H9 (cell line): ENCODE measurements at regions not wholly inside any gene's neighbourhood (a gene's known extent, or its start where the extent isn't known, plus 50 kb on each side); places are given as distances from the start of the nearest gene placed in this dataset.

Experiments used
- DNase-seq: peaks from one replicate; pipeline ENCODE4 v3.0.0-alpha.2; 2017
- H2AFZ ChIP-seq: one replicate; pipeline ENCODE4 v1.6.1; 2013; ENCODE audit warnings: mild to moderate bottlenecking, low read length, control low read depth, moderate library complexity
- H2AK5ac ChIP-seq: 2 replicates; pipeline ENCODE4 v1.6.1; 2013; ENCODE audit warnings: low read length, control low read depth, mixed read lengths; ENCODE audit not compliant: insufficient read length
- H2BK120ac ChIP-seq: one replicate; pipeline ENCODE4 v1.6.1; 2013; ENCODE audit warnings: low read depth, mild to moderate bottlenecking, low read length, control low read depth, inconsistent platforms; ENCODE audit not compliant: poor library complexity, severe bottlenecking
- H2BK12ac ChIP-seq: 2 replicates; pipeline ENCODE4 v1.6.1; 2013; ENCODE audit warnings: low read length, control low read depth, mixed read lengths, low read depth; ENCODE audit not compliant: insufficient read length
- H2BK15ac ChIP-seq: 2 replicates; pipeline ENCODE4 v1.6.1; 2013; ENCODE audit warnings: low read depth, low read length, control low read depth
- H2BK20ac ChIP-seq: one replicate; pipeline ENCODE4 v1.6.1; 2013; ENCODE audit warnings: low read depth, mild to moderate bottlenecking, low read length, control low read depth, inconsistent platforms; ENCODE audit not compliant: poor library complexity, severe bottlenecking
- H2BK5ac ChIP-seq: 2 replicates; pipeline ENCODE4 v1.6.1; 2013; ENCODE audit warnings: low read length, control low read depth, mixed read lengths; ENCODE audit not compliant: insufficient read length
- H3K14ac ChIP-seq: 2 replicates; pipeline ENCODE4 v1.6.1; 2013; ENCODE audit warnings: low read length, control low read depth; ENCODE audit not compliant: insufficient read depth
- H3K18ac ChIP-seq: 2 replicates; pipeline ENCODE4 v1.6.1; 2013; ENCODE audit warnings: low read depth, mild to moderate bottlenecking, mixed read lengths, low read length, control low read depth; ENCODE audit not compliant: insufficient read length
- H3K23ac ChIP-seq: 2 replicates; pipeline ENCODE4 v1.6.1; 2013; ENCODE audit warnings: low read length, control low read depth, mixed read lengths, low read depth; ENCODE audit not compliant: insufficient read length
- H3K23me2 ChIP-seq: 2 replicates; pipeline ENCODE4 v1.6.1; 2013; ENCODE audit warnings: low read depth, mild to moderate bottlenecking, mixed read lengths, low read length, control low read depth; ENCODE audit not compliant: insufficient read length, poor library complexity, severe bottlenecking
- H3K27ac ChIP-seq: 2 replicates; pipeline ENCODE4 v1.5.1; 2013; ENCODE audit warnings: low read length, control low read depth, mixed read lengths, low read depth; ENCODE audit not compliant: insufficient read length
- H3K27me3 ChIP-seq: 2 replicates; pipeline ENCODE4 v1.6.1; 2013; ENCODE audit warnings: low read length, control low read depth, inconsistent platforms; ENCODE audit not compliant: insufficient read depth
- H3K4ac ChIP-seq: 2 replicates; pipeline ENCODE4 v1.6.1; 2013; ENCODE audit warnings: low read depth, mild to moderate bottlenecking, control low read depth, inconsistent platforms, low read length, moderate library complexity
- H3K4me1 ChIP-seq: 2 replicates; pipeline ENCODE4 v1.6.1; 2013; ENCODE audit warnings: low read length, control low read depth, inconsistent platforms; ENCODE audit not compliant: insufficient read depth
- H3K4me2 ChIP-seq: 2 replicates; pipeline ENCODE4 v1.6.1; 2013; ENCODE audit warnings: low read length, control low read depth, mixed read lengths; ENCODE audit not compliant: insufficient read length, insufficient read depth
- H3K56ac ChIP-seq: 2 replicates; pipeline ENCODE4 v1.6.1; 2013; ENCODE audit warnings: low read depth, mild to moderate bottlenecking, mixed read lengths, low read length, control low read depth; ENCODE audit not compliant: insufficient read length
- H3K79me1 ChIP-seq: 2 replicates; pipeline ENCODE4 v1.6.1; 2013; ENCODE audit warnings: low read depth, mild to moderate bottlenecking, moderate library complexity, low read length, control low read depth, inconsistent platforms; ENCODE audit not compliant: insufficient read depth, poor library complexity, severe bottlenecking
- H3K79me2 ChIP-seq: 2 replicates; pipeline ENCODE4 v1.6.1; 2013; ENCODE audit warnings: low read length, control low read depth, inconsistent platforms; ENCODE audit not compliant: insufficient read depth
- H3K9ac ChIP-seq: 2 replicates; pipeline ENCODE4 v1.6.1; 2013; ENCODE audit warnings: low read length, control low read depth, mixed read lengths; ENCODE audit not compliant: insufficient read length; ENCODE audit errors: extremely low read depth
- H3K9me3 ChIP-seq: one replicate; pipeline ENCODE4 v1.6.1; 2013; ENCODE audit warnings: low read depth, low read length, inconsistent platforms; ENCODE audit not compliant: control insufficient read depth
- H3T11ph ChIP-seq: one replicate; pipeline ENCODE4 v1.6.1; 2013; ENCODE audit warnings: mild to moderate bottlenecking, low read length, control low read depth, inconsistent platforms
- H4K20me1 ChIP-seq: one replicate; pipeline ENCODE4 v1.6.1; 2013; ENCODE audit not compliant: control insufficient read depth, insufficient read length, insufficient read depth
- H4K5ac ChIP-seq: 2 replicates; pipeline ENCODE4 v1.6.1; 2013; ENCODE audit warnings: low read depth, mild to moderate bottlenecking, mixed read lengths, low read length, control low read depth; ENCODE audit not compliant: insufficient read length
- H4K8ac ChIP-seq: replicated peaks from 2 replicates; pipeline ENCODE4 v1.6.1; 2013; ENCODE audit warnings: low read length, control low read depth, mixed read lengths, low read depth; ENCODE audit not compliant: insufficient read length
- H4K91ac ChIP-seq: 2 replicates; pipeline ENCODE4 v1.6.1; 2013; ENCODE audit warnings: low read depth, mild to moderate bottlenecking, moderate library complexity, mixed read lengths, low read length, control low read depth; ENCODE audit not compliant: insufficient read length
- H3K27ac Mint-ChIP-seq, 3 experiments: 2 replicates in 2 of 3; 3 replicates in 1 of 3; pipeline ENCODE4 v1.8.0; 2020 to 2021; ENCODE audit warnings: mixed read lengths in 3 of 3, mild to moderate bottlenecking in 1 of 3, moderate library complexity in 1 of 3
- H3K27me3 Mint-ChIP-seq: 2 replicates; pipeline ENCODE4 v1.8.0; 2021; ENCODE audit warnings: low read depth, mild to moderate bottlenecking, moderate library complexity, mixed read lengths
- H3K36me3 Mint-ChIP-seq, 3 experiments: 2 replicates in 2 of 3; 3 replicates in 1 of 3; pipeline ENCODE4 v1.8.0; 2020 to 2021; ENCODE audit warnings: low read depth in 3 of 3, mixed read lengths in 3 of 3; ENCODE audit not compliant: insufficient read depth in 1 of 3
- H3K4me1 Mint-ChIP-seq, 2 experiments: 2 replicates each; pipeline ENCODE4 v1.8.0; 2020; ENCODE audit warnings: mixed read lengths in 2 of 2
- H3K4me3 Mint-ChIP-seq, 2 experiments: 2 replicates in 1 of 2; 3 replicates in 1 of 2; pipeline ENCODE4 v1.8.0; 2020 to 2021; ENCODE audit warnings: mild to moderate bottlenecking in 2 of 2, mixed read lengths in 2 of 2, moderate library complexity in 1 of 2
- H3K9me3 Mint-ChIP-seq, 2 experiments: 2 replicates in 1 of 2; 3 replicates in 1 of 2; pipeline ENCODE4 v1.8.0; 2020; ENCODE audit warnings: mild to moderate bottlenecking in 2 of 2, mixed read lengths in 2 of 2, moderate library complexity in 1 of 2
- WGBS: extraction: QIAGEN DNeasy Blood & Tissue Kit; methylation state at CpG from one replicate; pipeline ENCODE4 v1.1.7; 2013; ENCODE audit warnings: missing lambda C conversion rate, low lambda C conversion rate, mixed read lengths; ENCODE audit not compliant: insufficient read length; ENCODE audit errors: extremely low coverage; 5-methylcytosine and 5-hydroxymethylcytosine counted together
- TF ChIP-seq, protein P1 (sequence below): fragments of 200-600 bp; sonication (generic); conservative IDR thresholded peaks from 3 replicates; pipeline ENCODE4 v1.8.0; 2021; ENCODE audit warnings: antibody characterized with exemption, mild to moderate bottlenecking

DNA sequence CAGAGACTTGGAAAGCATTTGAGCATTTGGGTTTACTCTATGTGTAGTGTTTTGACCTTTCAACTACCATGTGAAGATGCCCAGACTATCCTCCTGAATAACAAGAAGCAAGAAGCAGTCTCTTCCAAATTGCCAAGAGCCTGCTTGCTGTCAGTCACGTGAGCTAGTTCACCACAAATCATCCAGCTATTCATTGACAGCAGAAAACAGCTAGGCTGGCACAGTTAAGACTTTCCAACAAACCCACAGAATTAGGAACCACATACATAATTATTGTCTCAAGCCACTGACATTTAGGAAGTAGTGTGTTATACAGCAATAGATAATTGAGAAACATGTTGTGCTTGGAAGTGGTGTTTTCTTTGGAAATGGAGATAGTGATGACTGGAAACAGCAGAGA, 1652.0 kb downstream of the NCAM2 start:
- H3K36me3 Mint-ChIP-seq = no peaks in the 10 kb centered on the region

More for the DNA sequence above, 1652.0 kb downstream of the NCAM2 start:
- Histone ChIP-seq H3K4ac (no peak overlapping the region), H3K23ac (no peak overlapping the region), H3K9ac (no peak overlapping the region), H2BK15ac (no peak overlapping the region), H2BK120ac (no peak overlapping the region), H3K4me2 (no peak overlapping the region), H2AFZ (no peak overlapping the region), H2BK20ac (no peak overlapping the region), H2AK5ac (no peak overlapping the region), H4K8ac (no peak overlapping the region), H3K14ac (no peak overlapping the region), H3K56ac (no peak overlapping the region), H3T11ph (no peak overlapping the region), H3K9me3 (no peaks in the 10 kb centered on the region), H4K5ac (no peak overlapping the region), H4K20me1 (no peaks in the 10 kb centered on the region), H3K27me3 (no peaks in the 10 kb centered on the region), H2BK5ac (no peak overlapping the region), H3K18ac (no peak overlapping the region), H2BK12ac (no peak overlapping the region), H3K4me1 (no peaks in the 10 kb centered on the region), H4K91ac (no peak overlapping the region), H3K27ac (no peak overlapping the region), H3K23me2 (no peaks in the 10 kb centered on the region), H3K79me1 (no peaks in the 10 kb centered on the region), H3K79me2 (no peaks in the 10 kb centered on the region)
- DNase-seq = no peak
- WGBS = no CpG with 5 or more reads among the region's 1 CpG
- H3K27me3 Mint-ChIP-seq = no peaks in the 10 kb centered on the region
- no peaks in the 10 kb centered on the region for H3K4me1 Mint-ChIP-seq
- no peaks in the 10 kb centered on the region for H3K9me3 Mint-ChIP-seq
- no peak overlapping the region for H3K4me3 Mint-ChIP-seq
- H3K27ac Mint-ChIP-seq = no peak overlapping the region
- TF ChIP-seq, protein P1, sequence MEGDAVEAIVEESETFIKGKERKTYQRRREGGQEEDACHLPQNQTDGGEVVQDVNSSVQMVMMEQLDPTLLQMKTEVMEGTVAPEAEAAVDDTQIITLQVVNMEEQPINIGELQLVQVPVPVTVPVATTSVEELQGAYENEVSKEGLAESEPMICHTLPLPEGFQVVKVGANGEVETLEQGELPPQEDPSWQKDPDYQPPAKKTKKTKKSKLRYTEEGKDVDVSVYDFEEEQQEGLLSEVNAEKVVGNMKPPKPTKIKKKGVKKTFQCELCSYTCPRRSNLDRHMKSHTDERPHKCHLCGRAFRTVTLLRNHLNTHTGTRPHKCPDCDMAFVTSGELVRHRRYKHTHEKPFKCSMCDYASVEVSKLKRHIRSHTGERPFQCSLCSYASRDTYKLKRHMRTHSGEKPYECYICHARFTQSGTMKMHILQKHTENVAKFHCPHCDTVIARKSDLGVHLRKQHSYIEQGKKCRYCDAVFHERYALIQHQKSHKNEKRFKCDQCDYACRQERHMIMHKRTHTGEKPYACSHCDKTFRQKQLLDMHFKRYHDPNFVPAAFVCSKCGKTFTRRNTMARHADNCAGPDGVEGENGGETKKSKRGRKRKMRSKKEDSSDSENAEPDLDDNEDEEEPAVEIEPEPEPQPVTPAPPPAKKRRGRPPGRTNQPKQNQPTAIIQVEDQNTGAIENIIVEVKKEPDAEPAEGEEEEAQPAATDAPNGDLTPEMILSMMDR = no peak
